ENCODE measurements at regions not wholly inside any gene's neighbourhood (a gene's known extent, or its start where the extent isn't known, plus 50 kb on each side); places are given as distances from the start of the nearest gene placed in this dataset.

GRCh38 chr17:77496401-77496801, 355.6 kb downstream of the SEC14L1 start:
- no peak for TF ChIP-seq EZH2 (IDR thresholded peaks at IDR 0.05; ENCODE audit: low read depth)
- TF ChIP-seq CTCF (conservative IDR thresholded peaks at IDR 0.05), result no peak
